ENCODE measurements at regions not wholly inside any gene's neighbourhood (a gene's known extent, or its start where the extent isn't known, plus 50 kb on each side); places are given as distances from the start of the nearest gene placed in this dataset.

GRCh38 chr2:207281436-207281835 lies 115.7 kb upstream of the KLF7 start:
- no peak for TF ChIP-seq CTCF (IDR thresholded peaks at IDR 0.05; ENCODE audit: insufficient read depth, low read length, poor library complexity, severe bottlenecking)
- no peak for TF ChIP-seq EZH2phosphoT487 (conservative IDR thresholded peaks at IDR 0.05; ENCODE audit: low read length)

GRCh38 chr2:207282916-207283315 lies 117.2 kb upstream of the KLF7 start:
- H3K27me3 ChIP-seq (ENCODE audit: low read length) = no peaks in the 10 kb centered on the region
- TF ChIP-seq EZH2phosphoT487 (conservative IDR thresholded peaks at IDR 0.05; ENCODE audit: low read length) = no peak
- TF ChIP-seq CTCF (IDR thresholded peaks at IDR 0.05; ENCODE audit: insufficient read depth, low read length, poor library complexity, severe bottlenecking) = no peak
- H3K9ac ChIP-seq (ENCODE audit: low read length) = no peak overlapping the region
- H3K36me3 ChIP-seq (ENCODE audit: low read length) = no peaks in the 10 kb centered on the region
- no peak overlapping the region for H3K4me3 ChIP-seq (ENCODE audit: insufficient read depth, low read length, poor library complexity, severe bottlenecking)
- H3K9me2 ChIP-seq (replicated peaks; ENCODE audit: insufficient read depth, low read length) = no peaks in the 10 kb centered on the region
- H4K20me1 ChIP-seq (ENCODE audit: low read depth, low read length) = no peaks in the 10 kb centered on the region
- H3F3A ChIP-seq (ENCODE audit: insufficient read depth) = no peaks in the 10 kb centered on the region
- no peak overlapping the region for H2AFZ ChIP-seq (ENCODE audit: low read depth, low read length, severe bottlenecking)
- H3K4me2 ChIP-seq (ENCODE audit: low read depth, low read length, poor library complexity, severe bottlenecking) = no peak overlapping the region
- no peaks in the 10 kb centered on the region for H3K79me2 ChIP-seq (ENCODE audit: insufficient read depth, low read length)
- no peaks in the 10 kb centered on the region for H3K9me3 ChIP-seq (ENCODE audit: insufficient read depth, low read length)
- H3K27ac ChIP-seq (ENCODE audit: low read depth, low read length) = no peak overlapping the region

More at GRCh38 chr2:207281436-207281835, 115.7 kb upstream of the KLF7 start:
- Histone ChIP-seq H3K9ac (ENCODE audit: low read length) (no peak overlapping the region), H3K4me2 (ENCODE audit: low read depth, low read length, poor library complexity, severe bottlenecking) (no peak overlapping the region), H3K36me3 (ENCODE audit: low read length) (no peaks in the 10 kb centered on the region), H3K27ac (ENCODE audit: low read depth, low read length) (no peak overlapping the region), H3K79me2 (ENCODE audit: insufficient read depth, low read length) (no peaks in the 10 kb centered on the region), H3K9me2 (replicated peaks; ENCODE audit: insufficient read depth, low read length) (no peaks in the 10 kb centered on the region), H2AFZ (ENCODE audit: low read depth, low read length, severe bottlenecking) (no peak overlapping the region), H3K4me3 (ENCODE audit: insufficient read depth, low read length, poor library complexity, severe bottlenecking) (no peak overlapping the region), H3F3A (ENCODE audit: insufficient read depth) (no peaks in the 10 kb centered on the region), H3K27me3 (ENCODE audit: low read length) (no peaks in the 10 kb centered on the region), H4K20me1 (ENCODE audit: low read depth, low read length) (no peaks in the 10 kb centered on the region), H3K9me3 (ENCODE audit: insufficient read depth, low read length) (no peaks in the 10 kb centered on the region)

- H3K9me2 ChIP-seq (replicated peaks; ENCODE audit: insufficient read depth, low read length) = no peaks in the 10 kb centered on the region
Observed at GRCh38 chr2:207283356-207283755, 117.6 kb upstream of the KLF7 start.

More at GRCh38 chr2:207283356-207283755, 117.6 kb upstream of the KLF7 start:
- H3K4me2 ChIP-seq (ENCODE audit: low read depth, low read length, poor library complexity, severe bottlenecking) = no peak overlapping the region
- H3K79me2 ChIP-seq (ENCODE audit: insufficient read depth, low read length) = no peaks in the 10 kb centered on the region
- no peaks in the 10 kb centered on the region for H3F3A ChIP-seq (ENCODE audit: insufficient read depth)
- H2AFZ ChIP-seq (ENCODE audit: low read depth, low read length, severe bottlenecking) = no peak overlapping the region
- no peak overlapping the region for H3K27ac ChIP-seq (ENCODE audit: low read depth, low read length)
- H3K9me3 ChIP-seq (ENCODE audit: insufficient read depth, low read length) = no peaks in the 10 kb centered on the region
- no peak overlapping the region for H3K9ac ChIP-seq (ENCODE audit: low read length)
- no peak for TF ChIP-seq CTCF (IDR thresholded peaks at IDR 0.05; ENCODE audit: insufficient read depth, low read length, poor library complexity, severe bottlenecking)
- TF ChIP-seq EZH2phosphoT487 (conservative IDR thresholded peaks at IDR 0.05; ENCODE audit: low read length) = no peak
- no peaks in the 10 kb centered on the region for H3K27me3 ChIP-seq (ENCODE audit: low read length)
- H4K20me1 ChIP-seq (ENCODE audit: low read depth, low read length) = no peaks in the 10 kb centered on the region
- no peak overlapping the region for H3K4me3 ChIP-seq (ENCODE audit: insufficient read depth, low read length, poor library complexity, severe bottlenecking)
- H3K36me3 ChIP-seq (ENCODE audit: low read length) = no peaks in the 10 kb centered on the region

Data from SU-DHL-6 (cell line).